Right lobe of liver (tissue), 6 donors: ENCODE measurements at regions not wholly inside any gene's neighbourhood (a gene's known extent, or its start where the extent isn't known, plus 50 kb on each side); places are given as distances from the start of the nearest gene placed in this dataset.

Experiments used
- ATAC-seq, 4 donors: fragments of 200-7000 bp; cut with Tn5 transposase; one replicate each; pipeline ENCODE4 v1.9.1; 2020; ENCODE audit warnings: mild to moderate bottlenecking in 4 of 4, moderate library complexity in 4 of 4
- DNase-seq, 3 donors: peaks; one replicate each; pipeline ENCODE4 v3.0.0-alpha.2; 2020
- H3K27ac ChIP-seq, 3 donors: fragments of 200-600 bp; one replicate each; pipeline ENCODE4 v1.8.0; 2022
- H3K27me3 ChIP-seq, 2 donors: fragments of 200-600 bp; one replicate each; pipeline ENCODE4 v1.8.0; 2022
- H3K36me3 ChIP-seq, 4 donors: fragments of 200-600 bp; sonication (generic) in 1 of 4; one replicate each; pipeline versions ENCODE4 v1.5.1 to v1.8.0; 2017 to 2022; ENCODE audit warnings: control low read depth in 1 of 4
- H3K4me1 ChIP-seq, 4 donors: fragments of 200-600 bp; sonication (generic) in 1 of 4; one replicate each; pipeline versions ENCODE4 v1.5.1 to v1.8.0; 2017 to 2022; ENCODE audit warnings: control low read depth in 1 of 4
- H3K4me3 ChIP-seq, 3 donors: fragments of 200-600 bp; one replicate each; pipeline ENCODE4 v1.8.0; 2022
- H3K9me3 ChIP-seq, 4 donors: fragments of 200-600 bp; sonication (generic) in 1 of 4; one replicate each; pipeline versions ENCODE4 v1.5.1 to v1.8.0; 2017 to 2022; ENCODE audit warnings: control low read depth in 1 of 4
- POLR2A ChIP-seq: fragments of 450-650 bp; IDR thresholded peaks from one replicate; pipeline ENCODE4 v1.6.1; 2017; ENCODE audit warnings: antibody characterized with exemption, mild to moderate bottlenecking
- WGBS: methylation state at CpG from one replicate; pipeline ENCODE4 v1.1.6; 2018; ENCODE audit warnings: low coverage, low lambda C conversion rate; ENCODE audit not compliant: insufficient coverage; ENCODE audit errors: missing lambda C conversion rate; 5-methylcytosine and 5-hydroxymethylcytosine counted together
- intact Hi-C, 2 donors: fragments of 100-400 bp; cut with DNase I; formaldehyde crosslinking; loops; one replicate each; pipeline versions ENCODE4 v1.11.2 to v1.14.1; 2022
- TF ChIP-seq, protein P1 (sequence below), 4 donors: fragments of 200-600 bp in 3 of 4; fragments of 450-650 bp in 1 of 4; IDR thresholded peaks; one replicate each; pipeline versions ENCODE4 v1.5.1 to v1.8.0; 2016 to 2022; ENCODE audit warnings: antibody characterized with exemption in 4 of 4, mild to moderate bottlenecking in 2 of 4
- donor health status: DM: no; HTN: yes; CAD: no.
- donor health status: DM: no; HTN: no; CAD: no.
- donor health status: DM: no; HTN: no; CAD: no.
- donor health status: DM: no; HTN: yes; CAD: no.
- donor health status: DM: no; HTN: yes; CAD: no.

DNA sequence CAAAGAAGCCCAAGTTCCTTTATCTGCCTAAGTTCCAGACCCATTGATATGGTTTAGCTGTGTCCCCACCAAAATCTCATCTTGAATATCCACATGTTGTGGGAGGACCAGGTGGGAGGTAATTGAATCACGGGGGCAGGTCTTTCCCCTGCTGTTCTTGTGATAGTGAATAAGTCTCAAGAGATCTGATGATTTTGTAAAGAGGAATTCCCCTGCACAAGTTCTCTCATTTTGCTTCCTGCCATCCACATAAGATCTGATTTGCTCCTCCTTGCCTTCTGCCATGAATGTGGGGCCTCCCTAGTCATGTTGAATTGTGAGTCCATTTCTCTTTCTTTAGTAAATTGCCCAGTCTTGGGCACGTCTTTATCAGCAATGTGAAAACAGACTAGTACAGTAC, 860.2 kb downstream of the FSTL5 start:
- intact Hi-C loops = no loop called here
- WGBS = 31% methylated on average over 2 of the region's 2 CpGs
- Histone ChIP-seq H3K9me3 (no peaks in the 10 kb centered on the region), H3K36me3 (no peaks in the 10 kb centered on the region), H3K4me1 (no peaks in the 10 kb centered on the region), H3K4me3 (no peak overlapping the region), H3K27me3 (no peaks in the 10 kb centered on the region), H3K27ac (no peak overlapping the region)
- no peak for TF ChIP-seq POLR2A
- TF ChIP-seq, protein P1, sequence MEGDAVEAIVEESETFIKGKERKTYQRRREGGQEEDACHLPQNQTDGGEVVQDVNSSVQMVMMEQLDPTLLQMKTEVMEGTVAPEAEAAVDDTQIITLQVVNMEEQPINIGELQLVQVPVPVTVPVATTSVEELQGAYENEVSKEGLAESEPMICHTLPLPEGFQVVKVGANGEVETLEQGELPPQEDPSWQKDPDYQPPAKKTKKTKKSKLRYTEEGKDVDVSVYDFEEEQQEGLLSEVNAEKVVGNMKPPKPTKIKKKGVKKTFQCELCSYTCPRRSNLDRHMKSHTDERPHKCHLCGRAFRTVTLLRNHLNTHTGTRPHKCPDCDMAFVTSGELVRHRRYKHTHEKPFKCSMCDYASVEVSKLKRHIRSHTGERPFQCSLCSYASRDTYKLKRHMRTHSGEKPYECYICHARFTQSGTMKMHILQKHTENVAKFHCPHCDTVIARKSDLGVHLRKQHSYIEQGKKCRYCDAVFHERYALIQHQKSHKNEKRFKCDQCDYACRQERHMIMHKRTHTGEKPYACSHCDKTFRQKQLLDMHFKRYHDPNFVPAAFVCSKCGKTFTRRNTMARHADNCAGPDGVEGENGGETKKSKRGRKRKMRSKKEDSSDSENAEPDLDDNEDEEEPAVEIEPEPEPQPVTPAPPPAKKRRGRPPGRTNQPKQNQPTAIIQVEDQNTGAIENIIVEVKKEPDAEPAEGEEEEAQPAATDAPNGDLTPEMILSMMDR (IDR thresholded peaks at IDR 0.05) = no peak
- no peak for DNase-seq
- no peak for ATAC-seq

DNA sequence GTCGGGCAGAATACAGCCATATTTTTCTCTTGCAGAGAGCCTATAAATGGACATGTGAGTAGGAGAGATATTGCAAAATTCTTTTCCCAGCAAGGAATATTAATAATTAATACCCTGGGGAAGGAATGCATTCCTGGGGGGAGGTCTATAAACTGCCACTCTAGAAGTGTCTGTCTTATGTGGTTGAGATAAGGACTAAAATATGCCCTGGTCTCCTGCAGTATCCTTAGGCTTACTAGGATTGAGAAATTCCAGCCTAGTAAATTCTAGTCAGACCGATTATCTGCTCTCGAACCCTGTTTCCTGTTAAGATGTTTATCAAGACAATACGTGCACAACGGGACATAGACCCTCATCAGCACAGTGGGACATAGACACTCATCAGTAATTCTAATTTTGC, 872.6 kb downstream of the FSTL5 start:
- intact Hi-C loops = no loop called here
- H3K4me3 ChIP-seq = no peak overlapping the region

DNA sequence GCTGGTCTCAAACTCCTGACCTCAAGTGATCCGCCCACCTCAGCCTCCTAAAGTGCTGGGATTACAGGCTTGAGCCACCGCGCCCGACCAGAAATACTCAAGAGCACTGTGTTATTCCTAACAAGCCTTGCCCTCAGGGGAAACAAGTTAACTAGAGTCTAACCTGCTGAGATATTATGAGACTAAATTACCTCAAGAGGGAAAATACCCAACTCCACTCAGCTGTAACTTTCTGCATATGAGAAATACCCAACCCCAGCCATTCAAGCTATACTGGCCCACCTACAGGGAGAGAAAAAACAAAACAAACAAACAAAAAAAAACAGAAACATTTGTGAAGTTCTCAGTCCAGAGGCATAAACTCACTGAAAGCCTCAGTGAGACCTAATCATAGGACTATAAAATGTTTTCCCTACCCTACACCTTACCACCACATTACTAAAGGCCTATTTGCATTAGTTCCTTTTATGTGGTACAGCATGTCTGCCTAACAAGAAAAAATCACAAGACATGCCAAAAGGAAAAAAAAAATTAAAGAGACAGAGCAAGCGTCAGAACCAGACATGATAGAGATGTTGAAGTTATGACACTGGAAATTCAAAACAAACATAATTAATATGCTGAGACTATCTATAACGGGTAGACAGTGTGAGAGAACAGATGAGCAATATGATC, 876.0 kb downstream of the FSTL5 start:
- DNase-seq (no peak), ATAC-seq (no peak)
- no peaks in the 10 kb centered on the region for H3K4me1 ChIP-seq
- H3K9me3 ChIP-seq = no peaks in the 10 kb centered on the region
- no peak for TF ChIP-seq POLR2A
- TF ChIP-seq, protein P1 (IDR thresholded peaks at IDR 0.05) = no peak
- 75% methylated on average over 6 of the region's 6 CpGs for WGBS
- no peaks in the 10 kb centered on the region for H3K36me3 ChIP-seq
- H3K27ac ChIP-seq = no peak overlapping the region
- no peaks in the 10 kb centered on the region for H3K27me3 ChIP-seq
- intact Hi-C loops = no loop called here
- no peak overlapping the region for H3K4me3 ChIP-seq

More for the DNA sequence above, 872.6 kb downstream of the FSTL5 start:
- Histone ChIP-seq H3K36me3 (no peaks in the 10 kb centered on the region), H3K4me1 (no peaks in the 10 kb centered on the region), H3K27ac (no peak overlapping the region), H3K27me3 (no peaks in the 10 kb centered on the region), H3K9me3 (no peaks in the 10 kb centered on the region)
- 47% methylated on average over 5 of the region's 5 CpGs for WGBS
- ATAC-seq (no peak), DNase-seq (no peak)
- no peak for TF ChIP-seq POLR2A
- TF ChIP-seq, protein P1 (IDR thresholded peaks at IDR 0.05) = no peak

DNA sequence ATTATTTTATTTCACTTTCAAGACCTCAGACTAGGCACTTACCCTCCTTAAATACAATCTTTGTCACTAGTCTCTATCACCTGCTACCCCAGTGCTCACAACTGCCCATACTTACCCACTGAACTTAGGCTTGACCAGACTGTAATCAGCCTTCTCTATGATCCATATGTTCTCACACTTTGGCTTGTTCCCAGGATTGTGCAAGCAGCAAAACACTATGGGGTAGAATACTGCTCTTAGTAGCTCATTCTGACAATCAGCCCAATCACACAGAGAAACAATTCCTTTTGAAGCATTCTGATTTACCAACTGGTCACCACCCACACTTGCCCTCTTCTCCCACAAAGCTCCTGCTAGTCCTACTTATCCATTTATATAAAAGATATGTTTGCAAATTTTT, 878.3 kb downstream of the FSTL5 start:
- Histone ChIP-seq H3K9me3 (no peaks in the 10 kb centered on the region), H3K27ac (no peak overlapping the region), H3K36me3 (no peaks in the 10 kb centered on the region), H3K4me1 (no peaks in the 10 kb centered on the region), H3K27me3 (no peaks in the 10 kb centered on the region), H3K4me3 (no peak overlapping the region)
- TF ChIP-seq, protein P1 (IDR thresholded peaks at IDR 0.05) = no peak
- no peak for TF ChIP-seq POLR2A
- no peak for ATAC-seq
- intact Hi-C loops = no loop called here
- DNase-seq = no peak

DNA sequence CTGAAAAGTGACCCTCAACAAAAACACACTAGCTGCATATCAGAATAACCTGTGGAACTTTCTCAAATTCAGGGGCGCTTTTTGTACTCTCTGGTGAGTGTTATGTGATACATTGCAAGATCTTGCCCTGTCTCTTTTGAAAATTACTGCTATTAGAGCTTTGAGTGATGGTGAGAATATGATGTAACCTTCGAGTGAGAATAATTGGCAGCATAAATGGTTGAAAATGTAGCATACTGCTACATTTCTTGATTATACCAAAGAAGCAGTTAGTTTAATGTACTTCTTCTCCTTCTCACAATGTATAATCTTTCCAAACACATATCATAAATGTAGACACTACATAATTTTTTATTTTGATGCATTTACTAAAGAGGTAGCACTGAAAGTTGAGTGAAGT, 882.9 kb downstream of the FSTL5 start:
- Histone ChIP-seq H3K4me3 (no peak overlapping the region), H3K9me3 (no peaks in the 10 kb centered on the region), H3K27me3 (no peaks in the 10 kb centered on the region), H3K36me3 (no peaks in the 10 kb centered on the region), H3K4me1 (no peaks in the 10 kb centered on the region), H3K27ac (no peak overlapping the region)
- no peak for DNase-seq
- intact Hi-C loops = no loop called here
- WGBS = 54% methylated on average over 2 of the region's 2 CpGs
- TF ChIP-seq POLR2A = no peak
- TF ChIP-seq, protein P1 (IDR thresholded peaks at IDR 0.05) = no peak
- ATAC-seq = no peak
